GM13976 (cell line): ENCODE measurements at regions not wholly inside any gene's neighbourhood (a gene's known extent, or its start where the extent isn't known, plus 50 kb on each side); places are given as distances from the start of the nearest gene placed in this dataset.

Source experiments
- DNase-seq: peaks from one replicate; pipeline ENCODE4 v3.0.0; 2012; ENCODE audit warnings: low spot score
- in situ Hi-C: fragments of 300-500 bp; cut with MboI; formaldehyde crosslinking; loops from one replicate; pipeline ENCODE4 v1.12.0; 2022; ENCODE audit warnings: low sequenced_read_pairs, mixed read lengths, inconsistent platforms; ENCODE audit not compliant: unreplicated experiment
- TF ChIP-seq, protein P1 (sequence below): IDR thresholded peaks from 2 replicates; pipeline ENCODE4 v1.5.1; 2012; ENCODE audit warnings: borderline replicate concordance, mild to moderate bottlenecking; ENCODE audit not compliant: insufficient read depth; ENCODE audit errors: extremely low read depth, missing control alignments, control extremely low read depth

DNA sequence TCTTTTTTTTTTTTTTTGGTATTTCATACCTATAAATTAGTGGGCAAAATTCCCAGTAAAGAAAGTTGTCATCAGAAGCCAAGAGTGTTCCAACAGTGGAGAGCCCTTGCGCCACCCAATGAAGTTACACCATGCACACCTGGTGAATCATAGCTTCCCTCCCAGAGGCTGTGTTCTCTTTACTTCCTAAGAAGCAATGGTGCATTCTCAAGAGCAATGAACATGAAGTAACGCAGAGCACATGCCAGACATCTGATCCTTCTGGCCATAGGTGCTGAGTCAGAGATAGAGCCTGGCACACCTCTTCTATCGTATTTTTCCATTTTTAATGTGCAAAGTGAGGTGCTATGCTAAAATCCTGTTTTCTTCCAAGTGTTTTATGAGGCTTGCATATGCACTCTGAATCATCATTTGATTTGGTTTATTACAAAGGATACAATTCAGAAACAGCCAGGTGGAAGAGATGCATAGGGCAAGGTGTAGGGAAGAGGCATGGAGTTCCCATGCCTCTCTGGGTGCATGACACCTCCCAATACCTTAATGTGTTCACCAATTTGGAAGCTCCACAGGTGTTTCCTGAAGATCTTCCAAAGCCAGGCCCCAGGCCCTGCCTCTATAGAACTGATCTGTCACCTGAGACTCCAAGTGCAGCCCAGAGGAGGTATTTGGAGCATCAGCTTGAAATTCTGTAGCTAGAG lies 408.0 kb downstream of the SIPA1L2 start:
- in situ Hi-C loops, result no loop called here
- TF ChIP-seq, protein P1, sequence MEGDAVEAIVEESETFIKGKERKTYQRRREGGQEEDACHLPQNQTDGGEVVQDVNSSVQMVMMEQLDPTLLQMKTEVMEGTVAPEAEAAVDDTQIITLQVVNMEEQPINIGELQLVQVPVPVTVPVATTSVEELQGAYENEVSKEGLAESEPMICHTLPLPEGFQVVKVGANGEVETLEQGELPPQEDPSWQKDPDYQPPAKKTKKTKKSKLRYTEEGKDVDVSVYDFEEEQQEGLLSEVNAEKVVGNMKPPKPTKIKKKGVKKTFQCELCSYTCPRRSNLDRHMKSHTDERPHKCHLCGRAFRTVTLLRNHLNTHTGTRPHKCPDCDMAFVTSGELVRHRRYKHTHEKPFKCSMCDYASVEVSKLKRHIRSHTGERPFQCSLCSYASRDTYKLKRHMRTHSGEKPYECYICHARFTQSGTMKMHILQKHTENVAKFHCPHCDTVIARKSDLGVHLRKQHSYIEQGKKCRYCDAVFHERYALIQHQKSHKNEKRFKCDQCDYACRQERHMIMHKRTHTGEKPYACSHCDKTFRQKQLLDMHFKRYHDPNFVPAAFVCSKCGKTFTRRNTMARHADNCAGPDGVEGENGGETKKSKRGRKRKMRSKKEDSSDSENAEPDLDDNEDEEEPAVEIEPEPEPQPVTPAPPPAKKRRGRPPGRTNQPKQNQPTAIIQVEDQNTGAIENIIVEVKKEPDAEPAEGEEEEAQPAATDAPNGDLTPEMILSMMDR, result no peak
- DNase-seq, result no peak

DNA sequence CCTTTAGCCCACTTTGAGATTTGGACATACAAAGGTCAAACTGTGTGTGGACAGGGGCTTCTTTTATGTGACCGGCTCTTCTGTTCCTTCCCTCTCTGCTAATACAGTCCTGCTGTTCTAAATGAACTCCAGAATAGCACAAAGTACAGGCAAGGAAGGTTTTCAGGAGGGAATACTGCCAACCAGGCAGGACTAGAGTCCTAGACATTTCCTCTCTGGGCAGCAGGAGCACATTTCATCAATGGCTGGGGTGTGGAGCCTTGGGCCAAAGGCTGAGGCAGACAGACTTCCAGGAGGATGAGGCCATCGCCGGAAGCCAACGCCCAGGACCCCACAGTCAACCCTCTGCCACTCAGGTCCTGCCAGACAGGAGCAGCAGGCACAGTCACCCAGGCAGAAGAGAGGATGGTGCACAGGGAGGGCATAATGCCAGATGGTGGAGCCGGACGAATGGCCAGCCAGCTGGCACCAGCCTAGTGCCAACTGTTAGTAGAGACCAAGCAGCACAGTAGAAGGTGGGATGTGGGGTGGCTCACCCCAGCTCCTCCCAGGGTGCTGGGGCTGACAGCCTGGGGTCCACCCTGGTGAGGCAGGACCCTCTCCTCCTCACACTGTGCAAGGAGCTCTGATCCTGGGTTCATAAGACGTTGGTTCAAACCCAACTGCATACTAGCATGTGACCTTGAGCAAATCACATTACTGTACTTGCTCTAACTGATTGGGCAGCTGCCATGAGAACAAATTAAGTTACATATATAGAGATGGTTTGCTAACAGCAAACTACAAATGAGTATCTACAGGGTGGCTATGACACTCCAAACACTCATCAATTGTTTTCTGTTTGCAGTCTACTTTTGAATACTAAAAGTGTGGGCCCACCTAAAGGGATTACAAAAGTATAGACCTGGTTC lies 410.7 kb downstream of the SIPA1L2 start:
- DNase-seq, result no peak
- in situ Hi-C loops, result no loop called here
- TF ChIP-seq, protein P1, result no peak

DNA sequence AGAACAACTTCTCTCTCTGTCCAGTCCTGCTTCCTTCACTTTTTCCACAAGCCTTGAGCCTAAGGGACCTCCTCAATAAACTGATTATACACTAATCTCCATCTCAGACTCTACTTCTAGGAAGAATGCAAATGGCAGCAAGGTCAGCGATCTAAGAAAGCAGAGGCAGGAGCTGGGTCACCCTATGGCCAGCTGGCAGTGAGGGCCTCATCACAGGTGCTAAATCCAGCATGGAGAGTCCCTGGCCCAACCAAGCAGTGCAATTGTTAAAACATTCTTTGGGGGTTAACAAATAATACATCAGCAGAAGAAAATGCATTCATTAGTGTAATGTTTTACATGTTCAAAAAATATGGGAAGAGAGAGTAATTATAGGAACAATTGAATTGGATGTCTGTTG lies 416.0 kb downstream of the SIPA1L2 start:
- DNase-seq, result no peak
- in situ Hi-C loops, result no loop called here
- TF ChIP-seq, protein P1, result no peak

DNA sequence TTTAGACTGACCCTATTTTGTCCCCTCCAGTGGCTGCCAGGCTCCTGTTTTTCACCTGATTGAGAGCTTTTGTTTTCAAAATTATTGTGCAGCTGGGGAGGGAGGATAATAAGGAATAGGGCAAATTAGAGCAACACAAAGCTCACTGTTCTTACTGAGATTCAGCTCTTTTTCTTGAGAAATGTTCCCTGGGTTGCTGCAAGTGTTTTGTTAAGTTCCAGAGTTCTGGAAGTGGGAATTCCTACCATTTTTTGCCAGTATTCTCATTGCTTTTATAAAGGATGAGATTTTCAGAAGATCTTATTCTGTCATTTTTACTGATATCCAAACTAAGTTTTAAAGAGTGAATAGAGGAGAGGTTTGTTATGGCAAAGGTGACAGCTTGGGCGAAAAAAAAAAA lies 417.7 kb downstream of the SIPA1L2 start:
- DNase-seq, result no peak
- TF ChIP-seq, protein P1, result no peak
- in situ Hi-C loops, result no loop called here

DNA sequence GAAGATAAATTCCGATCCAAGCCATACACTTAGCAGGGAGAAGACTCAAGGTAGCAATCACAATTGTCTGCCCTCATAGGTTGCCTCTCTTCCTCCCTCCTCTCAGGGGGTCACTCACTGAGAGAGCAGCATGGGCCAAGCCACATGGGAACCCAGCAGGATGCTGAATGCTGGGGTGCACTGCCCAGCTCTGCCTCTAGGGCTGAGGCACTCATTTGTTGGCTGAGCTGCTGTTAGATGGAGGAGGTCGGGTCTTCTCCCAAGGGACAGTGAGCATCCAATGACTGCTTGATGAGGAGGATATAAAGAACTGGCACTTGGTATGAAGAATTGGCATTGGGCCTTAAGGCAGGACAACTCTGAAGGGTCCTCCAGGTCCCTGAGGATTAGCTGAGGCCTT lies 418.8 kb downstream of the SIPA1L2 start:
- TF ChIP-seq, protein P1, result no peak
- in situ Hi-C loops, result no loop called here
- no peak for DNase-seq

DNA sequence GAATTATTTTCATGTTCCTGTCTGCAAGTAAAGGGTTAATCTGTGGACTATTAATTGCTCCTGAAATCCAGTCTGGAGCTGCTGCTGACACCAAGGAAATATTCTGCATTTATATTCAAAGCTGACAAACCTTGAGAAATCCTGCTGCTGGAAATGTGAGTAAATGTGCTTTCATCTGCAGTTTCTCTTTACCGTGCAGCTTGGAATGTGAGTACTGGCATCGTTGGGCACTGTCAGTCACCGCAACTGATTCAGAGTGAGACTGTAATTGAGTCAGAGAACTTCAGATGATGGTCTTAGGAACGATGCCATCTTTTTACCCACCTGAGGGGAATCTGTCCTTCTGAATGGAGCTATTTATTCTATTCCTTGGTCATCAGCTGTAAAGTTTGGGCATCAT lies 420.6 kb downstream of the SIPA1L2 start:
- no peak for DNase-seq
- TF ChIP-seq, protein P1, result no peak
- in situ Hi-C loops, result no loop called here
